NCI-H1092 (cell line): ENCODE measurements at regions not wholly inside any gene's neighbourhood (a gene's known extent, or its start where the extent isn't known, plus 50 kb on each side); places are given as distances from the start of the nearest gene placed in this dataset.

Source experiments
- DNase-seq: peaks from one replicate; lab custom pipeline; 2025; lab: John Stamatoyannopoulos, UW

DNA sequence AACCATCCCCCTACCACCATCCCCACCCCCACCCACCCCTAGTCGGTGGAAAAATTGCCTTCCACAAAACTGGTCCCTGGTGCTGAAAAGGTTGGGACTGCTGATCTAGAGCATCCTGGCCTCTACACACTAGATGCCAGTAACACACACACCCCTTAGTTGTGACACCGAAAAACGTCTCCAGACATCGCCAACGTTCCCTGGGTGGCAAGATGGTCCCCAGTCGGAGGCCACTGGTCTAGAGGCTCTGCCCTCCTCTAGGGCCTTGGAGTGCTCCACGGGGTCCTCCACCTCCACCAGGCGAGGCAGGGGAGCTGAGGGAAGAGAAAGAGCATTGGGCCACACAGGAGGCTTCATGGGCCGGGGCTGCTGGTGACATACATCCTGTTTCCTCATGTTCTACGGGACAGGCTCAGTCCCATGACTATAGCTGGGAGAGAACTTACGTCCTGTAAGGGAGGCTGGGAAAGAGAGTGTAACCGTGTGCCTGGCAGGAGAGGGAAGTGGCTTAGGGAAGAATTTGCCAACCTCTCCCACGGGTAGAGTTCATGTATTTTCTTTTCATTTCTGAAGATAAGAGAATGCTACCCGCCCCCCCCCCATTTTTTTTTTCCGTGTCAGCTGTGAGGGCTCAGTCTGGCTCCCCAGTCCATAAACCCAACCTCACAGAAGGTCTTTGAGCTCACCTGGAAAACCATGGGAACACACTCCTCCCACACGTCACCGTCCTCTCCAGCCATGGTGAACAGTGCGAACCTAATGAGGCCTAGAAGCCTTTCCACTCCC is 132.7 kb upstream of the MYCN start:
- DNase-seq = no peak

DNA sequence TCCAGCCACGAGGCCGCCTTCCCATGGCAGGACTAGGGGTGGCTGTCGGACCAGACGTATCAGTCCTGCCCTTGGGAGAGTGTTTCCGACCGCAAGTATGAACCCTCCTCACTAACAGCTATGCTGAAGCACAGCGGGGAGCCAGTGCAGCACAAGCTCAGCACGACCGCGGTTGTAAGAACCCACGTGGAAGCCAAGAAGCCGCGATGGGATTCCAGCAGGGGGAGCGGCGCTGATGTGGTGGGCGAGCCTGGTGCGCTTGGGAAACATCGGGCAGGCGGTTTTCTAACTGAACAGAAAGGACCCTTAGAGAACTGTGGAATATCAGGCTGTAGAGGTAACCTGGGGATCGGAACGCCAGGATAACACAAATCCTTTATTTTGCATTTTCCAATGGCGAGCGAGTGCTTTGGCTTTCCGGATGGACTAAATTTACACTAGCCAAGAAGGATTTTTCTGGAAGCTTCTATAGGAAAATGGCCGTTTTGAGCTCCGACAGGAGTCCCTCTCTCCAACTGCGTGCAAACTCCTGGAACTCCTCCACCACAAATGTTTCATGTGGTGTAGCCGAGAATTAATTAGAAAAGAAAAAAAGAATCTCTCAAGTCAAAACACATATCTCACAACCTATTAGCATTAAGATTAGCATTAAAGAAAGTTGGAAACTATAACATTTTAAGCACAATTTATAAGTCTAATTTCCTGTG is 132.0 kb upstream of the MYCN start:
- DNase-seq = no peak

DNA sequence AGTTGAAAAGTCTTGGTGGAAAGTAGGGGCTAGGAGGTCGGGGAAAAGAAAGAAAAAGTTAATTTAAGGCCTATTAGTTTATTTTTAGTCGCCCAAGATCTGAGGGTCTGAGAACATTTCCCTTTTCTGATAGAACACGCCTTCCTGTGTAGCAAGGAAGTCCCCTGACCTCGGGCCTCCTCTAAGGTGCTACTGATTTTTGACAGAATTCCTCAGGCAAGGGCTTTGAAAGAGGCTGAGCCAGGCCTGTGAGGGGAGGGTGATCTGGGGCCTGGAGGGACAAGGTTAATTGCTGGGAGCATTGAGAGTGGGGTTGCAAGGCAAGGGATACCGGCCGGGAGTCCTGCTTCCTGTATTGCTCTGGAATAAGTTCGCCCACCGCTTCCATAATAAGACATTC is 131.4 kb upstream of the MYCN start:
- DNase-seq = no peak

DNA sequence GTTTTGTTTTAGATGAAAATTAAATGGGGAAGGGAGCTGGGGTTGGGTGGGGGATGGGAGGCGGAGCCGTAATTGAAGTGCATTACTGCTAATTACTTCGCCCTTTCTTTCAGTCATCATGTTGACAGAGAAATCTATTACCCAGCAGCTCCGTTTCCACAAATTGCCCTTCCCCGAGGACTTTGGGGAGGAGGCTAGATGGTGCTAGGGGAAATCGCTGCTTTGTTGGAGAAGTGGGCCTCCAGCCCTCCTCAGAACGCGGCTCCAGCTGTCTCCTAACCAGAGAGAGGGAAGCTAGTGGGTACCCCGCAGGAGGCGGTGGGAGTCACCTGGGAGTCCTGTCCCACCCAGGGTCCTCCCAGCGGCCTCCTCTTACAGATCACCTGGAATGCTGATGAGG is 130.9 kb upstream of the MYCN start:
- no peak for DNase-seq

DNA sequence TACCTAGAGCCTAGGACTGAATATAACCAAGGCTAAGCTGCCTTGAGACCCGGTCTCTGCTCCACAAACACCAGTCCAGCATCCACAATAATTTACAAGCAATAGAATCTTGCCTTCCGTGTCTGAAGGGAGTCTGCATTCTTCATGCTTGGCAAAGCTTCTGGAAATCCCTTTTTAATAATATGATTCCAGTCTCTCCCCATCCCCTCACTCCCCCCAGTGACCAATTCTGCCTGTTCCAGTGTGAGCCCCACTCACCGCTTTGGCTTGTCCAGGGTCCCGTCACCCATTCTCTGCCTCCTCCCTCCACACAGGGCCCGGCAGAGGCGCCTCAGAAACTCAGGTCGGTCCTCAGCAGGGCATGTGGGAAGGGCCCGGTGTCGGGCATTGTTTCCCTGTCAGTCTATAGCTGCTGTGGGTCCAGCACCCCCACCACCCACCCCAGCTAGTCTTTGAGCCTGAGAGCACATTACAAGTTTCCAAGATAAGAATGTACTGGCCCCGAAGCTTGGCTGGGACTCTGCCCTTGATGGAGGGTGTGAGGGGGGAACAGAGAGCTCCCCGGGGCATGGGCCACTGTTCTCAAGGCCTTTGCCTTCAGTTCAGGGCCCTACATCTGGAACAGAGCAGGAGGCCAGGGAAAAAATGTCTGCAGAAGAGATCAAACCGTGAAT is 129.7 kb upstream of the MYCN start:
- no peak for DNase-seq

DNA sequence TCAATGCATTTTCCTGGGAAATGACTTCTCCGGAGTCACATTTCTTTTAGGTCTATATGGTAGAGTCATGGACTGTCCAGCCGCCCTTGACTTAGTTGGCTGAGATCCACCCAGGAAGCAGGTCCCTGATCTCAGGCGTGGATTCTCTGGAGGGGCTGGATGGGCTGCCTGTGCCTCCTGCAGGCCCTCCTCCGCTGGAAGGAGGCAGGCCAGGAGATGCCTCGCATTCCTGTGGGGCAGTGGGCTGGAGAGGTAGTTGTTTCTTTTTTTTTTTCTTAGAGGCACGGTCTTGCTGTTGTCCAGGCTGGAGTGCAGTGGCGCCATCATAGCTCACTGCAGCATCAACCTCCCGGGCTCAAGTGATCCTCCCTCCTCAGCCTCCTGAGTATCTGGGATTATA is 129.0 kb upstream of the MYCN start:
- no peak for DNase-seq

DNA sequence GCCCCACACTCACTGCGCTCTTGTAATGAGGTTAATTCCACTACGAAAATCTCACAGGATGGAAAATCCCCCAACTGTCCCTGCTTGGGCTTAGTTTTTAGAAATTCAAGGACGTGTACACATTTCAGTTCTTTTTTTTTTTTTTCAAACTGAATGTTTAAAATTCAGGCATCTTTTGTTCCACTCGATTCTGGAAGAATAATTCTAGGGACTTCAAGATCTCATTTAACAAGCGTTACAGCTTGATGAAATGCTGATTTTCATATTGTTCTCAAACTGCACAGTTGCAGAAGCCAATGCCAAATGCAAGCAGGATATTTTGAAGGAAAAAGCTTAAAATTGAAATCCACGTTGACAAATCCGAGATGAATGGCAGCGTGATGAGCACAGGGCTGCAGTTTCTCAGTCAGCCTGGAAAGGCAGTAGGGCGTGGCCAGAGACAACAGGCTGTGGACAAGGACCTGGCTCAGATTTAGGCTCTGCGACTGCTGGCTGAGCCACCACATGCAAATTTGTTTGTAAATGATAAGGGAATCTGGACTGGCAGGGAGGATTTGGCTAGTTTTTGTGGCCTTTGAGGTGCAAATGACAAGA is 128.1 kb upstream of the MYCN start:
- DNase-seq = no peak

DNA sequence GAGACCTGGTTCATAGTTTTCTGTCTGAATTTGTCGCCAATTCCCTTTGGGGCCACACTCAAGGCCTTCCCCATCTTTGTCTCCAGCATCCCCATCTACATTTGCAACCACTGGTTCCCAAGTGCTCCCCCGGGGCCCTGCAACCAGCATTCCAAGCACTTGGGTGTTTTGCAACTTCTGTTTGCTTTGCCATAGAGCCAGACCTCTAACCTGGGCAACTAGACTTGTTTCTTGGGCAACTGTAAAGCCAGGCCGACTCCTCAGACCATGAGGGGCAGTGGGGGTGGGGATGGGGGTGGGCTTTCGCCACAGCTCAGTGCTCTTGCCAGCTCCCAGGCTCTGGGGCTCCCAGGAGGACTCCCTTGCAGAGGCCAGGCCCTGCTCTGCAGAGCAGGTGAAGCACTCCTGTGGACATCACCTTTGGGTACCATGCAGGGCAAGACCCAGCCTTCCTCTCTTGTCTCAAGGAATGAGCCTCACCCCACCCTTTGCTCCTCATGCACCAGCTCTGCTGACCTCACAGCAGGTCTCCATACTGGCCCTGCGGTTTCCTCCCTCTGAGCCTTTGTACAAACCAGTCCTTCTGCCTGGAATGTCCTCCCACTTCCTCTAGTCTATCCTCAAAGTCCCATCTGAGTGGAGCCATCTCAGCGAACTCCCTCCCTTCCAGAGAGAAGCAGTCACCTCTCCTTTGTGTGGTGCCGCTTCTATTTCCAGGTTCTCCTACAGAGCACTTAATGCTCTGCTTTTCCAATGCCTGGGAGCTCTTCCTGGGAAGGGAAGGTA is 126.7 kb upstream of the MYCN start:
- DNase-seq = no peak

DNA sequence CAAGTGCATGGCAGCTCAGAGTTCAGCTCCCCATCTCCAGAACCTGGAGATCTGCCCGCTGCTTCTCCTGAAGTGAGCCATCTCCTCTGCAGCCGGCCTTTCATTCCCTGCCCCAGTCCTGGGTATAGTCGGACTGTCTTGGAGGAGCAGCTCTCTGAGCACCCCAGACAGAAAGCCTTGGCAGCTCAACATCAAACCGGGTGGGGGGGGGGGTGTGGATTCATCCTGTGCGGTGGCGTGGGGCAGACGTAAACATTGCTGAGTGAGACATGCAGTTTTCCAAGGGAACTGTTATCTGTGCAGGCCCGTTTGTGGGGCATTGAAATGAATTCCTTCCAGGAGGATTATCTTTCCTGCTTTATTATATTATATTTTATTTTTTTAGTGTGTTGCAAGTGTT is 125.9 kb upstream of the MYCN start:
- DNase-seq = no peak

DNA sequence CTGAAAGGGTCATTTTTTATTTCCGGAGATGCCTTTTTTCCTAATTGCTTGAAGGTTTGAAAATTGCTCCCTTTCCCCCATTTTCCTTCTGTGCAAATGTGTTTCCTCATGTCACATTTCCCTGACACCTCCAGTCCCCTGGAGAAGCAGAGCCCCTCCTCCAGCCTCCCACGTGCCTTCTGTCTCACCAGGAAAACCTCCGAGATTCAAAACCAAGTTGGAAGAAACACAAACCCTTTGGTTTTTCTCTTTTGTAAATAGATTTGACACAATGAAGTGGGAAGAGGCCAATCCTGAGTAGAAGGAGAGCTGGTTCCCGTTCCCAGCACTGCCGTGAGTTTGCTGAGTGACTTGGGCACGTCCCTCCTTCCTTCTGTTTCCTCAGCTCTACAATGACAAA is 125.4 kb upstream of the MYCN start:
- DNase-seq = no peak

DNA sequence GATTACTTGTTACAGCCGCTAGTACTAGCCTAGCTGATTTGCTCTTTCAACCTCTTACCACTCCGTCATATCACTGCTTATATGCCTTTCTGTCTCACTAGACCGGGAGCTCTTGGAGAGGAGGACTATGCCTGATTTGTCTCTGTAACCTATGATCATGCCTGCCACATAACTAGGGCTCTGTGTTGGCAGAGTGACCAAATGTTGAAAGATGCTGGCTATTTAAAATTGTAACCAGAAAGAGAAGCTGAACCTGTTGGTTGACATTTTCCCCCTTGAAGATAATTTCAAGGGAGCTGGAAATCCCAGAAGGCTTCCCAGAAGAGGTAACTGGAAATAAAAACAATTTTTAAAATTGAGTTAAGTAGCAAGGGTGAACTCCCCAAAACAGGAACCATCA is 124.1 kb upstream of the MYCN start:
- no peak for DNase-seq

DNA sequence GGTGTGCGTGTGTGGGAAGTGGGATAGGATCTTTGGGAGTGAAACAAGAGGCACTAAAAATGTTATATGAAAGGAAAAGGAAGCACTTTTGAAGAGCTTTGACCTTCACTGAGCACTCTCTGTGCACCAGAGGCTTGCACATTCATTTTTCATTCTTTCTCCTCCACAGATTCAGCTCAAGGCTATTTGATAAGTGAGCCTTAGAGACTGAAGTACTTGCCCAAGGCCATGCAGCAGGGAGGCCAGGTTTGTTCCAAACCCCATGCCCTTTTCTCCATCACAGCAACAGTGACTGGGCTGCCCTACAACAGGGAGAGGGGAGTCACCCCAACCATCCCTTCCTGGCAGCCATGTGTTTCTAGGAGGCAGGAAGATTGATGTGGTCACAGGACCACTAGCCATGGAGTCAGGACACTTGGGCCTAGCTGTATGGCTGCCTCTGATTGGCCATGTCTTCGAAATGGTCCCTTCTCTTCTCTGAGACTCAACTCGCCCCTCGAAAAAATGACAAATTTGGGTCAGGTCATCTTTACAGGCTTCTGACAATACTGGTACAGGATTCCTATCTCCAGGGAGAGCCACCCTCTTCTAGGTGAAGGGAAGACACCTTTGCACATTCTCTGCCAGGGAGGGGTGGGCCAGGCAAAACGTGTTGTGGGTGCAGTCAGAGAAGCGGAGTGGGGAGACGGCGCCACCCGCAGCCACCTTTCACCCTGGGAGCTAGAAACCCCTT is 123.5 kb upstream of the MYCN start:
- no peak for DNase-seq

DNA sequence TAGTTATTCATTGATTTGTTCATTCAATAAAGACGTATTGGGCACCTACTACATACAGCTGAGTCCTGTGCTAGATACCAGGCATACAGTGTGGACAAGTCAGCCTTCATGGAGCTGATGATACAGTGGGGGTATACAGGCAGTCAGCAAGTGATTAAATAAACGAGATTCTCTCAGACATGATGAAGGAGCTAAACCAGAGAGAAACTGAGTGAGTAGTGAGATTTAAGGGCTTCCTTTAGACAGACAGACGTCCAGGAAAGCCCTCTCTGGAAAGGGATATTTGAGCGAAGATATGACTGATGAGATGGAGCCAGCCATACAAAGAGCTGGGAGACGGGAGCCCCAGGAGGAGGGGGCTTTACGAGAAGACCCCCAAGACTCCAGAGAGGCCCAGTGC is 122.6 kb upstream of the MYCN start:
- no peak for DNase-seq

DNA sequence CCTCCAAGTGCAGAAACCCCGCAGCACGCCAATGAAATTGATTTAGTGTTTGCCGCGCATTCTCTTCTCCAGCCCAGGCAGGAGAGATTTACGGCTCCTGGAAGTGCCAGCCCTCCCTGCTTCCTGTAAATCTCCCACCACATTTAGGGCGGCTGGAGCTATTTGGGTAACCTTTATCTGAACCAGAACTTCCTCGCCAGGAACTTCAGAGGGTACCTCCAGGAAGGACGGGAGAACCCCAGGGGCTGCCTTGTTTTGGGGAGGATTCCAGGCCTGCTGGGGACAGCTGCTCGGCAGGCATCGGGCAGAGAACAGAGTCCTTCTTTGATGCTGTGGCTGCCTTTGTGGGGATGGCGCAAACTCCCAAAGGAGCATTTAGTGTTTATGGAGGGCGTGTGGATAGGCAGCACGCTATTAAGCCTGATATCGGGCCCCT is 122.0 kb upstream of the MYCN start:
- DNase-seq = no peak

DNA sequence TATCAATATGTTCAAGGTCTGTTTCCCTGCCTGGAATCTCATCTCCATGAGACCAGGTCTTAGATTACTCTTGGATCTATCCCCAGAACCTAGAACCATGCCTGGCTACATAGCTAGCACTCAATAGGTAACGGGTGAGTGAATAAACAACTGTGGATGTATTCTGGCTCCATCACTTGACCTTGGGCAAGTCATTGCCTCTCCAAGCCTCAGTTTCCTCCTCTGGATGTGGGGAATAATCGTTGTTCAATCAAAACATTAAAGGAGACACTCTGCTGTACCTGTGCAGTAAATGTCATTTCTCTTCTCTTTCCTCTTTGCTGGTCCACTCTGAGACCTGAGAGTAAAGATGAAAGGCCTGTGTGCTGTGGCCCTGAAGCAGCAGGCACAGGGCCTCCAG is 121.5 kb upstream of the MYCN start:
- no peak for DNase-seq

DNA sequence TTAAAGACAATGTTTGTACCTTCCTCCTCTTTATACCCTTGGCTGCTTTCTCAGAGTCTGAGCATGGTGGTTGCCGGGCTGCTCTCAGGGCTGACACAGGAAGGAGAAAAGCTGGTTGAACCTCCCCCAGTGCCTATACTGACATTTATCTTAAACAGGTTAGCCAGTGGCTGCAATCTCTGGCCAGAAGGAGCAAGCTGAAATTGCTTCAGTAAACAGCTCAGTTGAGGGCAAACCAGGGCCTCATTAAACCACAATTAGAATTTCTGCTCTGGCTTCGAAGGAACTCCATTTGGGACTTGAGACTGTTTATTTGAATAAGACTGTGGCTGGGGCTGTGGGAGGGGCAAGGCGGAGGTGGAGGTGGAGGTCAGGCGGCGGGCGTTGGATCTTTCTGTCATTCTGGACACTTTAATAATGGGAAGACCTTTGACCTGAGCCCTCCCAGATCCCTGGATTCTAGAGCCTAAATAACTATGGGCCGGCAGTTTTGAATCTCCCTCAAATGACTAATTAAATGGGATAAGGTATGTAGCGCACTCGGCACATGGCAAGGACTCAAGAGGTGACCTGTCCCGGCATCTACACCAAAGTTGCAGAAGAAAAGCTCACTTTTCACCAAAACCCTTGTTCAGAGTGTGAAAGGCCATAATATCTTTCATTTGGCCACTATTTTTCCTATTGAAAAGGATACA is 120.6 kb upstream of the MYCN start:
- no peak for DNase-seq

DNA sequence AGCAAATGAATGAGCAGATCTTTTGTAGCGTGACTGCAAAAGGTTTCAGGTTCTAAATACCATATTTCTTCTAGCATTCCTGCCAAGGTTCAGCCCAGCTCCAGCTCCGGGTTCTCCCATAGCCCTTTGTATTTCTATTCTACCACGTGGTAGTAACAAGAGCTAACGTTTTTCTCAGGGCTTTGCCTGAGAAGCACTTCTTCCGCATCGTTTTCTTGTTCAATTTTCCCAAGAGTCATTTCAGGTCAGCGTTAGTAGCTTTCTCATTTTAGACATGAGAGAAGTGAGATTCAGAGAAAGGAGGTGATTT is 120.1 kb upstream of the MYCN start:
- no peak for DNase-seq

DNA sequence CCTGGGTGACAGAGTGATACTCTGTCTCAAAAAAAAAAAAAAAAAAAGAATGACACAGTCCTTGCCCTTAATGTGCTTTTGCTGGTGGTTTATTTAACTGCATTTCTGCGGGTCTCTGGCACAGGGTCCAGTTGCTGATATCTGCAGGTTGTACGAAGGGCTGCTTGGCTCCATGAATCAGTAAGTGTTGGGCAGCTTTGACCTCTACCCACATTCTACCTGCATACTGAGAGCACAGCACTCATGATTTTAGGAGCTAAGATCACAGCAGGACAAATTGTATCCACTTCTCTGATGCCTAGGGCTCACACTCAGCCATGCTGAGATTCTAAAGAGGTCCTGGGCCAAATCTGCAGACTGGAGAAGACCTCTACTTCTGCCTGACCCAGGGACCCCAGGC is 119.4 kb upstream of the MYCN start:
- DNase-seq = no peak

DNA sequence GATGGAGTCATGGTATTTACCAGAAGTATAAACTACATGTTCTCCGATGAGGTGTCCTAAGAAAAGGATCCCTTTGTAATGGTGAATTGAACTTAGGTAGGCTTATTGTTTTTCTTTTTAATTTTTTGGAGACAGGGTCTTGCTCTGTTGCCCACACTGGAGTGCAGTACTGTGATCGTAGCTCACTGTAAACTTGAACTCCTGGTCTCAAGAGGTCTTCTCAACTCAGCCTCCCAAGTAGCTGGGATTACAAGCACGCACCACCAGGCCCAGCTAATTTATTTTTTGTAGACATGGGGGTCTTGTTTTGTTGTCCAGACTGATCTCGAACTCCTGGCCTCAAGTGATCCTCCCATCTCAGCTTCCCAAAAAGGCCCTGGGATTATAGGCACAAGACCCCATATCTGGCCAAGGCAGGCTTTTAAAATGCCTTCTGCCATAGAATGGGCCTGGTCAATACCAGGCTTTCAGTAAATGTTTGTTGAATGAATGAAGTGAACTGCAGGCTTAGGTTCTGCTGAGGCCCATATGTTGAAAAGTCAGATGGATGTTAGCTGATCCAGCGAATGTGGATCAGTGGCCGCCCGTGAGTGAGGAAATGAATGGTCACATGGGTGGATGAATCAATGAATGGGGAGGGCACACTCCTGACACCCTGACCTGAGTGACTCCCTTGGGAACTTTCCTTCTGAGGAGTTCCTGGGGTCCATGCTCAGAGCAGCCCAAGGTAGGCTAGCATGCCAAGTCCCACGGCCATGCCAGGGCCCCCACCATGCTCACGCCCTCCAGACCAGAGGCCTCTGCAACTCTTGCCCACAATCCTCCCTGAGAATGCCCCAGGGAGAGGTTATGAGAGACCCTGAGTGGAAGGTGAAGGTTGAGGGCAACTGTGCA is 118.0 kb upstream of the MYCN start:
- DNase-seq = no peak
